H9 (cell line): ENCODE measurements at regions not wholly inside any gene's neighbourhood (a gene's known extent, or its start where the extent isn't known, plus 50 kb on each side); places are given as distances from the start of the nearest gene placed in this dataset.

ENCODE experiments used
- DNase-seq: peaks from one replicate; pipeline ENCODE4 v3.0.0-alpha.2; 2017
- H2AFZ ChIP-seq: one replicate; pipeline ENCODE4 v1.6.1; 2013; ENCODE audit warnings: mild to moderate bottlenecking, low read length, control low read depth, moderate library complexity
- H2AK5ac ChIP-seq: 2 replicates; pipeline ENCODE4 v1.6.1; 2013; ENCODE audit warnings: low read length, control low read depth, mixed read lengths; ENCODE audit not compliant: insufficient read length
- H2BK120ac ChIP-seq: one replicate; pipeline ENCODE4 v1.6.1; 2013; ENCODE audit warnings: low read depth, mild to moderate bottlenecking, low read length, control low read depth, inconsistent platforms; ENCODE audit not compliant: poor library complexity, severe bottlenecking
- H2BK12ac ChIP-seq: 2 replicates; pipeline ENCODE4 v1.6.1; 2013; ENCODE audit warnings: low read length, control low read depth, mixed read lengths, low read depth; ENCODE audit not compliant: insufficient read length
- H2BK15ac ChIP-seq: 2 replicates; pipeline ENCODE4 v1.6.1; 2013; ENCODE audit warnings: low read depth, low read length, control low read depth
- H2BK20ac ChIP-seq: one replicate; pipeline ENCODE4 v1.6.1; 2013; ENCODE audit warnings: low read depth, mild to moderate bottlenecking, low read length, control low read depth, inconsistent platforms; ENCODE audit not compliant: poor library complexity, severe bottlenecking
- H2BK5ac ChIP-seq: 2 replicates; pipeline ENCODE4 v1.6.1; 2013; ENCODE audit warnings: low read length, control low read depth, mixed read lengths; ENCODE audit not compliant: insufficient read length
- H3K14ac ChIP-seq: 2 replicates; pipeline ENCODE4 v1.6.1; 2013; ENCODE audit warnings: low read length, control low read depth; ENCODE audit not compliant: insufficient read depth
- H3K18ac ChIP-seq: 2 replicates; pipeline ENCODE4 v1.6.1; 2013; ENCODE audit warnings: low read depth, mild to moderate bottlenecking, mixed read lengths, low read length, control low read depth; ENCODE audit not compliant: insufficient read length
- H3K23ac ChIP-seq: 2 replicates; pipeline ENCODE4 v1.6.1; 2013; ENCODE audit warnings: low read length, control low read depth, mixed read lengths, low read depth; ENCODE audit not compliant: insufficient read length
- H3K23me2 ChIP-seq: 2 replicates; pipeline ENCODE4 v1.6.1; 2013; ENCODE audit warnings: low read depth, mild to moderate bottlenecking, mixed read lengths, low read length, control low read depth; ENCODE audit not compliant: insufficient read length, poor library complexity, severe bottlenecking
- H3K27ac ChIP-seq: 2 replicates; pipeline ENCODE4 v1.5.1; 2013; ENCODE audit warnings: low read length, control low read depth, mixed read lengths, low read depth; ENCODE audit not compliant: insufficient read length
- H3K27me3 ChIP-seq: 2 replicates; pipeline ENCODE4 v1.6.1; 2013; ENCODE audit warnings: low read length, control low read depth, inconsistent platforms; ENCODE audit not compliant: insufficient read depth
- H3K4ac ChIP-seq: 2 replicates; pipeline ENCODE4 v1.6.1; 2013; ENCODE audit warnings: low read depth, mild to moderate bottlenecking, control low read depth, inconsistent platforms, low read length, moderate library complexity
- H3K4me1 ChIP-seq: 2 replicates; pipeline ENCODE4 v1.6.1; 2013; ENCODE audit warnings: low read length, control low read depth, inconsistent platforms; ENCODE audit not compliant: insufficient read depth
- H3K4me2 ChIP-seq: 2 replicates; pipeline ENCODE4 v1.6.1; 2013; ENCODE audit warnings: low read length, control low read depth, mixed read lengths; ENCODE audit not compliant: insufficient read length, insufficient read depth
- H3K56ac ChIP-seq: 2 replicates; pipeline ENCODE4 v1.6.1; 2013; ENCODE audit warnings: low read depth, mild to moderate bottlenecking, mixed read lengths, low read length, control low read depth; ENCODE audit not compliant: insufficient read length
- H3K79me1 ChIP-seq: 2 replicates; pipeline ENCODE4 v1.6.1; 2013; ENCODE audit warnings: low read depth, mild to moderate bottlenecking, moderate library complexity, low read length, control low read depth, inconsistent platforms; ENCODE audit not compliant: insufficient read depth, poor library complexity, severe bottlenecking
- H3K79me2 ChIP-seq: 2 replicates; pipeline ENCODE4 v1.6.1; 2013; ENCODE audit warnings: low read length, control low read depth, inconsistent platforms; ENCODE audit not compliant: insufficient read depth
- H3K9ac ChIP-seq: 2 replicates; pipeline ENCODE4 v1.6.1; 2013; ENCODE audit warnings: low read length, control low read depth, mixed read lengths; ENCODE audit not compliant: insufficient read length; ENCODE audit errors: extremely low read depth
- H3K9me3 ChIP-seq: one replicate; pipeline ENCODE4 v1.6.1; 2013; ENCODE audit warnings: low read depth, low read length, inconsistent platforms; ENCODE audit not compliant: control insufficient read depth
- H3T11ph ChIP-seq: one replicate; pipeline ENCODE4 v1.6.1; 2013; ENCODE audit warnings: mild to moderate bottlenecking, low read length, control low read depth, inconsistent platforms
- H4K20me1 ChIP-seq: one replicate; pipeline ENCODE4 v1.6.1; 2013; ENCODE audit not compliant: control insufficient read depth, insufficient read length, insufficient read depth
- H4K5ac ChIP-seq: 2 replicates; pipeline ENCODE4 v1.6.1; 2013; ENCODE audit warnings: low read depth, mild to moderate bottlenecking, mixed read lengths, low read length, control low read depth; ENCODE audit not compliant: insufficient read length
- H4K8ac ChIP-seq: replicated peaks from 2 replicates; pipeline ENCODE4 v1.6.1; 2013; ENCODE audit warnings: low read length, control low read depth, mixed read lengths, low read depth; ENCODE audit not compliant: insufficient read length
- H4K91ac ChIP-seq: 2 replicates; pipeline ENCODE4 v1.6.1; 2013; ENCODE audit warnings: low read depth, mild to moderate bottlenecking, moderate library complexity, mixed read lengths, low read length, control low read depth; ENCODE audit not compliant: insufficient read length
- H3K27ac Mint-ChIP-seq, 3 experiments: 2 replicates in 2 of 3; 3 replicates in 1 of 3; pipeline ENCODE4 v1.8.0; 2020 to 2021; ENCODE audit warnings: mixed read lengths in 3 of 3, mild to moderate bottlenecking in 1 of 3, moderate library complexity in 1 of 3
- H3K27me3 Mint-ChIP-seq: 2 replicates; pipeline ENCODE4 v1.8.0; 2021; ENCODE audit warnings: low read depth, mild to moderate bottlenecking, moderate library complexity, mixed read lengths
- H3K36me3 Mint-ChIP-seq, 3 experiments: 2 replicates in 2 of 3; 3 replicates in 1 of 3; pipeline ENCODE4 v1.8.0; 2020 to 2021; ENCODE audit warnings: low read depth in 3 of 3, mixed read lengths in 3 of 3; ENCODE audit not compliant: insufficient read depth in 1 of 3
- H3K4me1 Mint-ChIP-seq, 2 experiments: 2 replicates each; pipeline ENCODE4 v1.8.0; 2020; ENCODE audit warnings: mixed read lengths in 2 of 2
- H3K4me3 Mint-ChIP-seq, 2 experiments: 2 replicates in 1 of 2; 3 replicates in 1 of 2; pipeline ENCODE4 v1.8.0; 2020 to 2021; ENCODE audit warnings: mild to moderate bottlenecking in 2 of 2, mixed read lengths in 2 of 2, moderate library complexity in 1 of 2
- H3K9me3 Mint-ChIP-seq, 2 experiments: 2 replicates in 1 of 2; 3 replicates in 1 of 2; pipeline ENCODE4 v1.8.0; 2020; ENCODE audit warnings: mild to moderate bottlenecking in 2 of 2, mixed read lengths in 2 of 2, moderate library complexity in 1 of 2
- WGBS: extraction: QIAGEN DNeasy Blood & Tissue Kit; methylation state at CpG from one replicate; pipeline ENCODE4 v1.1.7; 2013; ENCODE audit warnings: missing lambda C conversion rate, low lambda C conversion rate, mixed read lengths; ENCODE audit not compliant: insufficient read length; ENCODE audit errors: extremely low coverage; 5-methylcytosine and 5-hydroxymethylcytosine counted together
- TF ChIP-seq, protein P1 (sequence below): fragments of 200-600 bp; sonication (generic); conservative IDR thresholded peaks from 3 replicates; pipeline ENCODE4 v1.8.0; 2021; ENCODE audit warnings: antibody characterized with exemption, mild to moderate bottlenecking

DNA sequence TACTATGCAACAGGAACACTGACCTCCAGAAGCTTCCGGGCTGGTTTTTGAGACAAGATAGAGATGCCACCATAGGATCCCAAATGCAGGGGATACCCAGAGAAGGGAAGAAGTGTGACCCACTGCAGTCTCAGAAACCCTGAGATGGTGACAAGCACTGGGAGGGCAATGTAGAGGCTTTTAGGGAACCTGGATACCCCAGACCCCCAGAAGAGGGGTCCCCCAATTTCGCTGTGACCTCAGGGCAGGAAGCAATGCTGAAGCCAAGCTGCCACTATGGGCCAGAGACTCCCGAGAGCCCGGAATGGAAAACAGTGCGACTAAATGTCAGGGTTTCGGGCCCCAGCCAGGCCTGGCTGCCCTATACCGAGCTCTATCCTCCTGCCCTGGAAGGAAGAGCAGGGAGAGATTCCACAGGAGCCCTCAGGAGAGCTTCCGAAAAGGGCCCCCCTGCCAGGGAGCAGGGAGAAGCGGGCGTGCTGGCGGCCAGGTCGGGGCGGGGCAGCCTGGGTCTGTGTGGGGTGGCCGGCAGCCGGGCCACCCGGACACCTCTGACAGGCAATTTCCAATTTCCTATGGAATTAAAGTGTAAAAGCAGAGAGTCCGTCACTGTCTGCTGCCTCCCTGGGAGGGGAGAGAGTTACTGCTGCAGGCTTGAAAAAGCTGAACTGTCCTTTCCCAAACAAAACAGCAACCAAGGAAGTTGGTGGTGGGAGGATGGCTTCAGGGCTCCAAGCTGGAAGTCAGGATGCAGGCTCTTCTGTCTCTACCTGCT is 154.2 kb downstream of the FGF18 start:
- DNase-seq, result no peak
- no peak overlapping the region for H3K14ac ChIP-seq
- no peak overlapping the region for H2BK15ac ChIP-seq
- H2BK5ac ChIP-seq, result no peak overlapping the region
- H3K27ac ChIP-seq, result no peak overlapping the region
- no peak overlapping the region for H2AFZ ChIP-seq
- no peak overlapping the region for H3K56ac ChIP-seq
- H3K23ac ChIP-seq, result no peak overlapping the region
- peaks cover 12 to 24% (median 17%) of the 10 kb centered on the region in 3 experiments for H3K36me3 Mint-ChIP-seq
- H3K18ac ChIP-seq, result no peak overlapping the region
- no peaks in the 10 kb centered on the region for H3K79me2 ChIP-seq
- peaks cover 28 to 32% of the 10 kb centered on the region in 2 experiments for H3K9me3 Mint-ChIP-seq
- no peak overlapping the region for H3K4me3 Mint-ChIP-seq
- H3K79me1 ChIP-seq, result no peaks in the 10 kb centered on the region
- no peak overlapping the region for H3K9ac ChIP-seq
- H2AK5ac ChIP-seq, result no peak overlapping the region
- TF ChIP-seq, protein P1, sequence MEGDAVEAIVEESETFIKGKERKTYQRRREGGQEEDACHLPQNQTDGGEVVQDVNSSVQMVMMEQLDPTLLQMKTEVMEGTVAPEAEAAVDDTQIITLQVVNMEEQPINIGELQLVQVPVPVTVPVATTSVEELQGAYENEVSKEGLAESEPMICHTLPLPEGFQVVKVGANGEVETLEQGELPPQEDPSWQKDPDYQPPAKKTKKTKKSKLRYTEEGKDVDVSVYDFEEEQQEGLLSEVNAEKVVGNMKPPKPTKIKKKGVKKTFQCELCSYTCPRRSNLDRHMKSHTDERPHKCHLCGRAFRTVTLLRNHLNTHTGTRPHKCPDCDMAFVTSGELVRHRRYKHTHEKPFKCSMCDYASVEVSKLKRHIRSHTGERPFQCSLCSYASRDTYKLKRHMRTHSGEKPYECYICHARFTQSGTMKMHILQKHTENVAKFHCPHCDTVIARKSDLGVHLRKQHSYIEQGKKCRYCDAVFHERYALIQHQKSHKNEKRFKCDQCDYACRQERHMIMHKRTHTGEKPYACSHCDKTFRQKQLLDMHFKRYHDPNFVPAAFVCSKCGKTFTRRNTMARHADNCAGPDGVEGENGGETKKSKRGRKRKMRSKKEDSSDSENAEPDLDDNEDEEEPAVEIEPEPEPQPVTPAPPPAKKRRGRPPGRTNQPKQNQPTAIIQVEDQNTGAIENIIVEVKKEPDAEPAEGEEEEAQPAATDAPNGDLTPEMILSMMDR, result no peak
- 0 out of 2 replicates have a peak, but pooled peaks cover 1% of the 10 kb centered on the region for H3K4me1 ChIP-seq
- no peak overlapping the region for H3T11ph ChIP-seq
- no peaks in the 10 kb centered on the region for H3K23me2 ChIP-seq
- H2BK120ac ChIP-seq, result no peak overlapping the region
- no peak overlapping the region for H2BK12ac ChIP-seq
- H4K91ac ChIP-seq, result no peak overlapping the region
- no peaks in the 10 kb centered on the region for H4K20me1 ChIP-seq
- H3K4me1 Mint-ChIP-seq, result peaks cover 19 to 23% of the 10 kb centered on the region in 2 experiments
- no peak overlapping the region for H3K4me2 ChIP-seq
- WGBS, result no CpG with 5 or more reads among the region's 17 CpGs
- peaks cover 1% of the 10 kb centered on the region for H3K27me3 Mint-ChIP-seq
- H2BK20ac ChIP-seq, result no peak overlapping the region
- H3K4ac ChIP-seq, result no peak overlapping the region
- peaks cover 7% of the 10 kb centered on the region for H3K9me3 ChIP-seq
- H3K27ac Mint-ChIP-seq, result no peak overlapping the region
- no peak overlapping the region for H4K5ac ChIP-seq
- no peak overlapping the region for H4K8ac ChIP-seq
- no peaks in the 10 kb centered on the region for H3K27me3 ChIP-seq
